Neural cell (in vitro differentiated cells): ENCODE measurements at regions not wholly inside any gene's neighbourhood (a gene's known extent, or its start where the extent isn't known, plus 50 kb on each side); places are given as distances from the start of the nearest gene placed in this dataset.

ENCODE experiments used
- H2AFZ ChIP-seq: fragments of 200-600, 300-800 bp; sonication (generic), shearing (Covaris generic); 2 replicates; pipeline ENCODE4 v1.6.0; 2014; ENCODE audit warnings: low read depth, mild to moderate bottlenecking, antibody characterized with exemption, low read length, moderate library complexity
- H3F3A ChIP-seq: fragments of 200-600 bp; shearing (Covaris generic); 2 replicates; pipeline ENCODE4 v1.6.1; 2016; ENCODE audit warnings: mild to moderate bottlenecking, moderate library complexity, mixed read lengths, antibody characterized with exemption, low read length; ENCODE audit not compliant: insufficient read depth, poor library complexity, severe bottlenecking
- H3K27ac ChIP-seq: fragments of 200-600, 300-800 bp; sonication (generic), shearing (Covaris generic); 2 replicates; pipeline ENCODE4 v1.5.1; 2014; ENCODE audit warnings: mild to moderate bottlenecking, low read length, moderate library complexity
- H3K27me3 ChIP-seq: fragments of 300-800, 200-600 bp; sonication (generic), shearing (Covaris generic); 2 replicates; pipeline ENCODE4 v1.6.0; 2014; ENCODE audit warnings: mild to moderate bottlenecking, low read depth, low read length, moderate library complexity; ENCODE audit not compliant: insufficient read depth
- H3K36me3 ChIP-seq: fragments of 300-800, 200-600 bp; sonication (generic), shearing (Covaris generic); 2 replicates; pipeline ENCODE4 v1.5.1; 2014; ENCODE audit warnings: mild to moderate bottlenecking, antibody characterized with exemption, low read length, moderate library complexity; ENCODE audit not compliant: insufficient read depth
- H3K4me2 ChIP-seq: fragments of 300-800, 200-600 bp; sonication (generic), shearing (Covaris generic); 2 replicates; pipeline ENCODE4 v1.6.0; 2014; ENCODE audit warnings: mild to moderate bottlenecking, low read length
- H3K4me3 ChIP-seq: fragments of 300-800, 200-600 bp; sonication (generic), shearing (Covaris generic); 2 replicates; pipeline ENCODE4 v1.5.1; 2014; ENCODE audit warnings: mild to moderate bottlenecking, low read length, moderate library complexity
- H3K79me2 ChIP-seq: fragments of 200-600 bp; shearing (Covaris generic); replicated peaks from 2 replicates; pipeline ENCODE4 v1.6.0; 2014; ENCODE audit warnings: mild to moderate bottlenecking, low read length, moderate library complexity; ENCODE audit not compliant: insufficient read depth
- H3K9ac ChIP-seq: fragments of 300-800, 200-600 bp; sonication (generic), shearing (Covaris generic); 2 replicates; pipeline ENCODE4 v1.6.1; 2016; ENCODE audit warnings: mild to moderate bottlenecking, low read length, mixed read lengths
- H3K9me2 ChIP-seq: fragments of 200-600 bp; shearing (Covaris generic); 2 replicates; pipeline ENCODE4 v1.6.1; 2016; ENCODE audit warnings: mild to moderate bottlenecking, low read length, mixed read lengths; ENCODE audit not compliant: insufficient read depth
- H3K9me3 ChIP-seq: fragments of 200-600, 300-800 bp; sonication (generic), shearing (Covaris generic); 2 replicates; pipeline ENCODE4 v1.6.1; 2016; ENCODE audit warnings: mild to moderate bottlenecking, mixed run types, low read length, moderate library complexity, mixed read lengths
- H4K20me1 ChIP-seq: fragments of 200-600 bp; shearing (Covaris generic); 2 replicates; pipeline ENCODE4 v1.6.1; 2016; ENCODE audit warnings: mild to moderate bottlenecking, mixed run types; ENCODE audit not compliant: insufficient read depth
- CTCF ChIP-seq: fragments of 450-650 bp; IDR thresholded peaks from 2 replicates; pipeline ENCODE4 v1.5.1; 2014; ENCODE audit warnings: antibody characterized with exemption, mild to moderate bottlenecking, moderate library complexity; ENCODE audit not compliant: poor library complexity, severe bottlenecking
- EP300 ChIP-seq: fragments of 450-650 bp; conservative IDR thresholded peaks from 2 replicates; pipeline ENCODE4 v1.6.1; 2014; ENCODE audit warnings: antibody characterized with exemption, mild to moderate bottlenecking, moderate library complexity; ENCODE audit not compliant: poor library complexity, severe bottlenecking
- EZH2 ChIP-seq: fragments of 200-600, 300-800 bp; shearing (Covaris generic), sonication (generic); IDR thresholded peaks from 2 replicates; pipeline ENCODE4 v1.6.1; 2014; ENCODE audit warnings: antibody characterized with exemption, low read length, borderline replicate concordance, mild to moderate bottlenecking; ENCODE audit not compliant: insufficient read depth, poor library complexity, severe bottlenecking
- MXI1 ChIP-seq: fragments of 450-650 bp; conservative IDR thresholded peaks from 2 replicates; pipeline ENCODE4 v1.6.1; 2014; ENCODE audit warnings: antibody characterized with exemption, mild to moderate bottlenecking; ENCODE audit not compliant: poor library complexity, severe bottlenecking
- POLR2AphosphoS5 ChIP-seq: IDR thresholded peaks from 2 replicates; pipeline ENCODE4 v1.6.1; 2012
- RAD21 ChIP-seq: fragments of 450-650 bp; conservative IDR thresholded peaks from 2 replicates; pipeline ENCODE4 v1.6.1; 2014; ENCODE audit warnings: antibody characterized with exemption, mild to moderate bottlenecking, moderate library complexity
- SMC3 ChIP-seq: fragments of 450-650 bp; conservative IDR thresholded peaks from 2 replicates; pipeline ENCODE4 v1.6.1; 2014; ENCODE audit warnings: antibody characterized with exemption, mild to moderate bottlenecking, moderate library complexity; ENCODE audit not compliant: poor library complexity
- TAF1 ChIP-seq: IDR thresholded peaks from 2 replicates; pipeline ENCODE4 v1.6.1; 2012; ENCODE audit warnings: low read depth
- TF ChIP-seq, protein P1 (sequence below): IDR thresholded peaks from 2 replicates; pipeline ENCODE4 v1.6.1; 2012; ENCODE audit warnings: borderline replicate concordance

- no peak overlapping the region for H3K27ac ChIP-seq
- H3K79me2 ChIP-seq: no peaks in the 10 kb centered on the region
- H3K4me2 ChIP-seq: no peak overlapping the region
- H3F3A ChIP-seq: no peaks in the 10 kb centered on the region
- no peaks in the 10 kb centered on the region for H3K36me3 ChIP-seq
- H3K9ac ChIP-seq: no peak overlapping the region
- no peak overlapping the region for H3K4me3 ChIP-seq
- no peaks in the 10 kb centered on the region for H3K27me3 ChIP-seq
- no peak overlapping the region for H2AFZ ChIP-seq
- TF ChIP-seq, protein P1, sequence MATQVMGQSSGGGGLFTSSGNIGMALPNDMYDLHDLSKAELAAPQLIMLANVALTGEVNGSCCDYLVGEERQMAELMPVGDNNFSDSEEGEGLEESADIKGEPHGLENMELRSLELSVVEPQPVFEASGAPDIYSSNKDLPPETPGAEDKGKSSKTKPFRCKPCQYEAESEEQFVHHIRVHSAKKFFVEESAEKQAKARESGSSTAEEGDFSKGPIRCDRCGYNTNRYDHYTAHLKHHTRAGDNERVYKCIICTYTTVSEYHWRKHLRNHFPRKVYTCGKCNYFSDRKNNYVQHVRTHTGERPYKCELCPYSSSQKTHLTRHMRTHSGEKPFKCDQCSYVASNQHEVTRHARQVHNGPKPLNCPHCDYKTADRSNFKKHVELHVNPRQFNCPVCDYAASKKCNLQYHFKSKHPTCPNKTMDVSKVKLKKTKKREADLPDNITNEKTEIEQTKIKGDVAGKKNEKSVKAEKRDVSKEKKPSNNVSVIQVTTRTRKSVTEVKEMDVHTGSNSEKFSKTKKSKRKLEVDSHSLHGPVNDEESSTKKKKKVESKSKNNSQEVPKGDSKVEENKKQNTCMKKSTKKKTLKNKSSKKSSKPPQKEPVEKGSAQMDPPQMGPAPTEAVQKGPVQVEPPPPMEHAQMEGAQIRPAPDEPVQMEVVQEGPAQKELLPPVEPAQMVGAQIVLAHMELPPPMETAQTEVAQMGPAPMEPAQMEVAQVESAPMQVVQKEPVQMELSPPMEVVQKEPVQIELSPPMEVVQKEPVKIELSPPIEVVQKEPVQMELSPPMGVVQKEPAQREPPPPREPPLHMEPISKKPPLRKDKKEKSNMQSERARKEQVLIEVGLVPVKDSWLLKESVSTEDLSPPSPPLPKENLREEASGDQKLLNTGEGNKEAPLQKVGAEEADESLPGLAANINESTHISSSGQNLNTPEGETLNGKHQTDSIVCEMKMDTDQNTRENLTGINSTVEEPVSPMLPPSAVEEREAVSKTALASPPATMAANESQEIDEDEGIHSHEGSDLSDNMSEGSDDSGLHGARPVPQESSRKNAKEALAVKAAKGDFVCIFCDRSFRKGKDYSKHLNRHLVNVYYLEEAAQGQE: no peak
- TF ChIP-seq EP300 (no peak), EZH2 (no peak)
- no peaks in the 10 kb centered on the region for H3K9me2 ChIP-seq
- H3K9me3 ChIP-seq: no peaks in the 10 kb centered on the region
- H4K20me1 ChIP-seq: no peaks in the 10 kb centered on the region
These were observed 858.3 kb downstream of the TUSC7 start for GRCh38 chr3:117567906-117568305.

GRCh38 chr3:117572786-117573185 is 863.2 kb downstream of the TUSC7 start:
- no peak for TF ChIP-seq TAF1
- TF ChIP-seq RAD21: no peak
- no peak for TF ChIP-seq EZH2
- no peak for TF ChIP-seq POLR2AphosphoS5
- TF ChIP-seq SMC3: no peak
- TF ChIP-seq CTCF: no peak
- TF ChIP-seq, protein P1: no peak
- no peak for TF ChIP-seq EP300
- no peak for TF ChIP-seq MXI1
- H4K20me1 ChIP-seq: no peaks in the 10 kb centered on the region
- H3K36me3 ChIP-seq: no peaks in the 10 kb centered on the region
- H3F3A ChIP-seq: no peaks in the 10 kb centered on the region
- no peaks in the 10 kb centered on the region for H3K79me2 ChIP-seq
- H3K27me3 ChIP-seq: no peaks in the 10 kb centered on the region
- H3K4me3 ChIP-seq: no peak overlapping the region
- no peaks in the 10 kb centered on the region for H3K9me3 ChIP-seq
- no peak overlapping the region for H2AFZ ChIP-seq
- no peak overlapping the region for H3K27ac ChIP-seq
- H3K4me2 ChIP-seq: no peak overlapping the region
- no peaks in the 10 kb centered on the region for H3K9me2 ChIP-seq
- no peak overlapping the region for H3K9ac ChIP-seq
